ENCODE measurements at regions not wholly inside any gene's neighbourhood (a gene's known extent, or its start where the extent isn't known, plus 50 kb on each side); places are given as distances from the start of the nearest gene placed in this dataset.

- TF ChIP-seq SPI1 (IDR thresholded peaks at IDR 0.05; ENCODE audit: borderline replicate concordance, low read depth, low read length): no peak
- no peak for TF ChIP-seq PREB (CRISPR knock-in tag; IDR thresholded peaks at IDR 0.05)
- no peak for TF ChIP-seq ZZZ3 (IDR thresholded peaks at IDR 0.05)
- no peak for TF ChIP-seq ZNF174 (CRISPR knock-in tag; IDR thresholded peaks at IDR 0.05)
- TF ChIP-seq, protein P1, sequence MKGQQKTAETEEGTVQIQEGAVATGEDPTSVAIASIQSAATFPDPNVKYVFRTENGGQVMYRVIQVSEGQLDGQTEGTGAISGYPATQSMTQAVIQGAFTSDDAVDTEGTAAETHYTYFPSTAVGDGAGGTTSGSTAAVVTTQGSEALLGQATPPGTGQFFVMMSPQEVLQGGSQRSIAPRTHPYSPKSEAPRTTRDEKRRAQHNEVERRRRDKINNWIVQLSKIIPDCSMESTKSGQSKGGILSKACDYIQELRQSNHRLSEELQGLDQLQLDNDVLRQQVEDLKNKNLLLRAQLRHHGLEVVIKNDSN (CRISPR knock-in tag; IDR thresholded peaks at IDR 0.05): no peak
Measured at GRCh38 chr10:14382531-14382930, 51.8 kb upstream of the FRMD4A start.

Measured in K562 (cell line).